ENCODE measurements at regions not wholly inside any gene's neighbourhood (a gene's known extent, or its start where the extent isn't known, plus 50 kb on each side); places are given as distances from the start of the nearest gene placed in this dataset.

- WGBS, 2 donors (ENCODE audit: low coverage in 1 of 2) = 84 to 100% methylated on average over 1 of the region's 1 CpG
- H3K27me3 ChIP-seq = no peaks in the 10 kb centered on the region
- H3K9me3 ChIP-seq = no peaks in the 10 kb centered on the region
These were observed 72.0 kb upstream of the CALCR start for GRCh38 chr7:93646538-93646937.

GRCh38 chr7:93636276-93636675 is 61.8 kb upstream of the CALCR start:
- intact Hi-C loops (cut with DNase I; ENCODE audit: low total_unique reads) (no loop called here), in situ Hi-C loops (cut with MboI; ENCODE audit: low pct_ligation_motif_present in 1 of 4, low pct_unique_long_range_greater_than_20kb in 1 of 4, low sequenced_read_pairs in 3 of 4) (no loop called here)
- no peak for DNase-seq
- Histone ChIP-seq H3K4me3 (no peak overlapping the region), H3K4me1 (no peaks in the 10 kb centered on the region), H3K9me3 (no peaks in the 10 kb centered on the region), H3K27me3 (no peaks in the 10 kb centered on the region), H3K36me3 (no peaks in the 10 kb centered on the region), H3K27ac (no peak overlapping the region)
- TF ChIP-seq CTCF (IDR thresholded peaks at IDR 0.05) = no peak
- no peak for TF ChIP-seq POLR2AphosphoS5 (IDR thresholded peaks at IDR 0.05)
- TF ChIP-seq EP300 (IDR thresholded peaks at IDR 0.05; ENCODE audit: low read depth) = no peak
- TF ChIP-seq POLR2A (IDR thresholded peaks at IDR 0.05) = no peak

More at GRCh38 chr7:93646538-93646937, 72.0 kb upstream of the CALCR start:
- Histone ChIP-seq H3K27ac (no peak overlapping the region), H3K4me3 (no peak overlapping the region), H3K36me3 (no peaks in the 10 kb centered on the region), H3K4me1 (no peaks in the 10 kb centered on the region)
- DNase-seq = no peak
- in situ Hi-C loops (cut with MboI; ENCODE audit: low pct_ligation_motif_present in 1 of 4, low pct_unique_long_range_greater_than_20kb in 1 of 4, low sequenced_read_pairs in 3 of 4) = no loop called here
- intact Hi-C loops (cut with DNase I; ENCODE audit: low total_unique reads) = no loop called here
- TF ChIP-seq POLR2A (IDR thresholded peaks at IDR 0.05) (no peak), EP300 (IDR thresholded peaks at IDR 0.05; ENCODE audit: low read depth) (no peak), CTCF (IDR thresholded peaks at IDR 0.05) (no peak), POLR2AphosphoS5 (IDR thresholded peaks at IDR 0.05) (no peak)

GRCh38 chr7:93632371-93632770 is 57.8 kb upstream of the CALCR start:
- no peaks in the 10 kb centered on the region for H3K36me3 ChIP-seq
- no peak overlapping the region for H3K4me3 ChIP-seq
- no peaks in the 10 kb centered on the region for H3K9me3 ChIP-seq
- TF ChIP-seq CTCF (IDR thresholded peaks at IDR 0.05) (no peak), EP300 (IDR thresholded peaks at IDR 0.05; ENCODE audit: low read depth) (no peak), POLR2AphosphoS5 (IDR thresholded peaks at IDR 0.05) (no peak), POLR2A (IDR thresholded peaks at IDR 0.05) (no peak)
- H3K27me3 ChIP-seq = no peaks in the 10 kb centered on the region
- in situ Hi-C loops (cut with MboI; ENCODE audit: low pct_ligation_motif_present in 1 of 4, low pct_unique_long_range_greater_than_20kb in 1 of 4, low sequenced_read_pairs in 3 of 4) (no loop called here), intact Hi-C loops (cut with DNase I; ENCODE audit: low total_unique reads) (no loop called here)
- DNase-seq = no peak
- no peak overlapping the region for H3K27ac ChIP-seq
- no peaks in the 10 kb centered on the region for H3K4me1 ChIP-seq
- 63 to 73% methylated on average over 1 of the region's 1 CpG for WGBS, 2 donors (ENCODE audit: low coverage in 1 of 2)

- 29 to 30% methylated on average over 1 to 2 of the region's 2 CpGs for WGBS, 2 donors (ENCODE audit: low coverage in 1 of 2)
- H3K9me3 ChIP-seq = peaks cover 0 to 2% of the 10 kb centered on the region in 2 donors
- no peak overlapping the region for H3K27ac ChIP-seq
- H3K36me3 ChIP-seq = no peaks in the 10 kb centered on the region
- intact Hi-C loops (cut with DNase I; ENCODE audit: low total_unique reads) = no loop called here
- DNase-seq = no peak
- H3K27me3 ChIP-seq = no peaks in the 10 kb centered on the region
- in situ Hi-C loops (cut with MboI; ENCODE audit: low pct_ligation_motif_present in 1 of 4, low pct_unique_long_range_greater_than_20kb in 1 of 4, low sequenced_read_pairs in 3 of 4) = no loop called here
- H3K4me1 ChIP-seq = no peaks in the 10 kb centered on the region
- H3K4me3 ChIP-seq = no peak overlapping the region
- no peak for TF ChIP-seq EP300 (IDR thresholded peaks at IDR 0.05; ENCODE audit: low read depth)
- no peak for TF ChIP-seq CTCF (IDR thresholded peaks at IDR 0.05)
- no peak for TF ChIP-seq POLR2A (IDR thresholded peaks at IDR 0.05)
- TF ChIP-seq POLR2AphosphoS5 (IDR thresholded peaks at IDR 0.05) = no peak
These were observed 54.8 kb upstream of the CALCR start for GRCh38 chr7:93629291-93629801.
